GM19372 (cell line): ENCODE measurements at regions not wholly inside any gene's neighbourhood (a gene's known extent, or its start where the extent isn't known, plus 50 kb on each side); places are given as distances from the start of the nearest gene placed in this dataset.
A peak's percentile ranks its signal among the peaks of the same experiment; 100 is the strongest.

Experiments used
- ATAC-seq: cut with Tn5 transposase; IDR thresholded peaks from one replicate; pipeline ENCODE4 v1.9.1; 2021; ENCODE audit warnings: mild to moderate bottlenecking, low read depth, moderate library complexity; ENCODE audit not compliant: unreplicated experiment

GRCh38 chr5:125112196-125112595 lies 365.8 kb upstream of the ZNF608 start:
- ATAC-seq: no peak

DNA sequence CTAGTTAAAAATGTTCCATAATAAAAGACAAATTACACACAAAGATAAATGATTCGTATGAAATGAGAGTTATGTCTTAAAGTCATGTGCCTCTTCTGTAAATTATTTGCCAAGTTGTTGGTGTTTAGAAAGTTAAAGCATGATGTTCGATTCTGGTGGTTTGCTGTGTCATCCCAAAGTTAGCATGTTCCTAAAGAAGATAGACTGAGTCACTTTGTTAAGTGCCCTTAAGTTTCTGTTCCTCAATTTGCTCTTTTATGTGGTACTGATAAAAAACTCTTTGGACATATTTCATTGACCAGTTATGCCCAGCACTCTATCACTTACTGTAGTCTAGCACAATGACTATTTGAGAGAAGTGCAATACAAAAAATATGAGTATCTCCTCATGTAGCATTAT lies 366.9 kb upstream of the ZNF608 start:
- peak; percentile 71 for ATAC-seq

- no peak for ATAC-seq
Measured at GRCh38 chr5:125115195-125115525, 368.7 kb upstream of the ZNF608 start.

GRCh38 chr5:125117566-125117965 lies 371.1 kb upstream of the ZNF608 start:
- ATAC-seq: no peak

GRCh38 chr5:125120012-125120411 lies 373.6 kb upstream of the ZNF608 start:
- ATAC-seq: no peak

- no peak for ATAC-seq
Measured at GRCh38 chr5:125125031-125125823, 378.8 kb upstream of the ZNF608 start.

GRCh38 chr5:125126050-125126449 lies 379.6 kb upstream of the ZNF608 start:
- no peak for ATAC-seq

DNA sequence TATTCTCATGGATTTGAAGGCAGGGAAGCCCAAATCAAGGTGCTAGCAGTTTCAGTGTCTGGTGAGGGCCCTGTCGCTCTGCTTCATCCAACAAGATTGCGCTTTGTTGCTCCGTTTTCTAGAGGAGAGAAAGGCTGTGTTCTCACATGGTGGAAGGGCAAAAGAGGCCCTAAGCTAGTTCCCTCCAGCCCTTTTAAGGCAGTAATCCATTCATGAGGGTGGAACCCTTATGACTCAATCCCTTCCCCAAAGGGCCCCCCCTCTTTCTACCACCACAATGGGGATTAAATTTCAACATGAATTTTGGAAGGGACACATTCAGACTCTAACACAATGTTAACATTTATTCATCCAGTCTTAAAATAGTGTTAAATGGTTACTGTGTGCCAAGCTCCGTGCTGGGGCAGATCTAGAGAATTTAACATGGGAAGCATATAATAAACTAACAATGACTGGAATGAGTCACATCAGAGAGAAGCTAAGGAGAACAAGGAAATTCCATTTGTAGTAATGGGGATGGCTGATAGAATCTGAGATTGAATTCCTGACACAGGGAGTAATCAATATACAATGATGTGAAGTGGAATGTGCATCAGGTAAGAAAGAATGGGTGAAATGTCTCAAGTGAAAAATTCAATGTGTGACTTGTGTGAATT lies 382.8 kb upstream of the ZNF608 start:
- no peak for ATAC-seq

DNA sequence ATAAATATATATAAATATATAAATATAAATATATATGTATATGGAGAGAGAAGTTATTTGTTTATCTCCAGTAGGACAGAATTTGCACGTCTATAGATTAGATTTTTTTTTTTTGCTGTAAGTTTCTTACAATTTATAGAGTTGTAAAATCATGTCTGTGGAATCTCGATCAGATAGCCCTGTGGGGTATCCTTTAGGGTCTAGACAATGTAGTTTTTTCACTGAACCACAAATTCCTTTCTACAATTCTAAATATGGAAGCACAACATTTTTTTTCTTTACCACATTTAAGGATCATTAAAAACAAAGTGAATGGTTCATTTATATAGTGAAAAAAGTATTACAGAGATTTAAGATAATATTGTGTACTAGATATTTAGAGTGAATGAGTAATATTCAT lies 384.2 kb upstream of the ZNF608 start:
- ATAC-seq: no peak

DNA sequence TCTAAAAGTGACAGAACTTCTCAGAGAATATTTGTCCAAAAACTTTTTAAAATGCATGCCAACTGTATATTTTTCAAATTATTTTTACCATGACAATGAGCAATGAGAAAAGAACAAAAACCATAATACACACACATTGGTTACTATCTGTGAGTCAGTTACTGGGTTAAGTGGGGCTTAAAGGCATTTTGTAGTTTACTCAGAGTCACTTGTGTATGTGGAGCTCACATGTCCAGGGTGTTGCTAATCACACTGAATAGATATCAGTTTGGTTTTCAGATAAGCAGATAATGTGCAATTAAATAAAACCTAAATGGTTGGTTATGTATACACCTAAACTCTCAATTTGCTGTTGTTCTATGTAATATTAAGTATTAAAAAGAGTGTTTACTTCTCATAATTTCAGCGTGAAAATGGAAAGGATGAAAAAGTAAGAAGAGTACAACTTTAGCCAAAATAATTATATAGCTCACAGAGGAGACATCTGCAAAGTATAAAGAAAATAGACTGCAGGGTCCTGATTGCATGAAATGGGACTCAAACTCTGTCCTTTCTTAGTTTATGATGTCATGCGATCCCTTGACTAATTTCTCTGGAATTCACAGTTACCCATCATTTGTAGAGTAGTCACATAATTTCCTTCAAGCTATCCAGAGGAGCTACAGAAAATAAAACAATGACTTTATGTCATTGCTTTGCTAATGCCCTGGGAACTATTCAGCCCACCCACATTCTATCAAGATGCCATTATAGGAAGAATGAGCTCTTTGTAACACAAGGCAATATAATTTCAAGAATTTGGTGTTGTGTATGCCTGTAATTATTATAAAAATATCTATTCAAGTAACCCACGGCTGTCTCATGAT lies 388.0 kb upstream of the ZNF608 start:
- ATAC-seq: no peak

DNA sequence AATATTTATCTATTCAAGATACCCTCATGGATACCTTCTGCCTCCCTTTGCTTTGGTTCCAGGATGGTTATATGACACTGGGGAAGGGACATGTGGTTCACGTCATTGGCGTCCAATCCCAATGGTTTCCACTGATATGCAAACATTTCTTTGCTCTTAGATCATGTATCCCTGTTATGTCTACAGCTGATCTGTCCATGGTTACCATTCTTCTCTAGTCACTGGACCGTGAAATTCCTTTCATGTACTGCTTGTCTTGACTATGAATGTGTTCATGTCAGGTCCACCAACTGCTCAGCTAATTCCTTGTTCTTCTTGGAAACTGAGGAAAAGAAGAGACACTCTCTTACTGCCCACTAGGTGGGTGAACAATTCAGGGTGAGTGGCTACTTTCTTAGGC lies 391.1 kb upstream of the ZNF608 start:
- no peak for ATAC-seq

DNA sequence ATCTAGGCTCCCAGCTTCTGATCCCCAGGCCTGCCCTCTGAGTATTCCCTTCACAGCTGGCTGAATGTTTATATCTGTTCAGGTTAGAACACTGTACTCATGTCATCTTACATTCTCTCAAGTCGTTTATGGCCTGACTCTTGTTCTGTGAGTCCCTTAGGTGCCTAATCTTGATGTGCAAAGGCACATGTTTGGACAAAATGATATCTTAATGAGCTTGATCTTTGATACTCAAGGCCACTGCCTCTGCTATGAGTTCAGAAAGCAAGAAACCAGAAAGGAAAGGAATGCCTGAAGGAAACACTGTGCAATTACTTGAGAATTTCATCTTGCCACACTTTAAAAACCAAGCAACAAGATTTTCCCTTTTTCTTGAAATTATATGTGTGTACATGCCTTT lies 391.8 kb upstream of the ZNF608 start:
- no peak for ATAC-seq

DNA sequence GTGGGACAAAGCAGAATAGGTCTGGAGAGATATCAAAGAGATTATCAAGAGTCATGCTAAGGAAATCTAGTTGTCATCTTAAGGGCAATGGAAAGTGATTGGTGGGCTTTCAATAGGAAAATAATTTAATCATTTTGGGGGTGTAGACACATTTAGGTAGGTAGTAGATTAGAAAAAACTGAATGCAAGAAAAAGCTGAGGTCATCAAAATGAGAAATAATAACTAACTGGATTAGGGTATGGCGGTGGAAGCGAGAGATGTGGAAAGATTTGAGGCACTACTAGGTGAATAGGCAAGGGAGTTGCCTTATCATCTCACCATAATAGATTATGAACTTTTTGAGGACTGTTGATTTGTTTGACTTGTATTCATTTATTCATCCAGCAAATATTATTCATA lies 393.2 kb upstream of the ZNF608 start:
- ATAC-seq: no peak

- no peak for ATAC-seq
Measured at GRCh38 chr5:125140220-125140619, 393.8 kb upstream of the ZNF608 start.

GRCh38 chr5:125140855-125141254 lies 394.4 kb upstream of the ZNF608 start:
- ATAC-seq: no peak

GRCh38 chr5:125142458-125142857 lies 396.0 kb upstream of the ZNF608 start:
- ATAC-seq: no peak

- ATAC-seq: no peak
Measured at GRCh38 chr5:125143011-125143410, 396.6 kb upstream of the ZNF608 start.

DNA sequence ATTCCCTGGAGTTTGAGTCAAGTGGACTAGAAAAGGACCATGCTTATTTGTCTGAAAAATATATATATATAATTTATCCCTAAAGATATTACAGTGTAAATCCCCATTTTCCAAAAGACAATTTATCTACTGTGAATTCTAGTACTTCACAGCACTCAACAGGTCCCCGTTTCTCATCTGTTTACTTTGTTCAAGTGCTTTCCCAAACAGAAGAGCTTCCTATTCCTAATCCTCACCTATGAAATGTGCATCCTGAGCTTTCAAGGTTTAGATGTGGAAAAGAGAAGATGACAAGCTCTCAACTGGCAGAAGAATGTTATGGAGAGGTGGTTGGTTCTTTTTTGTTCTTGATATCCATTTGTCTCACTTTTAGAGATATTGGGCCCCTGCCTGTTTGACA lies 401.6 kb upstream of the ZNF608 start:
- no peak for ATAC-seq

DNA sequence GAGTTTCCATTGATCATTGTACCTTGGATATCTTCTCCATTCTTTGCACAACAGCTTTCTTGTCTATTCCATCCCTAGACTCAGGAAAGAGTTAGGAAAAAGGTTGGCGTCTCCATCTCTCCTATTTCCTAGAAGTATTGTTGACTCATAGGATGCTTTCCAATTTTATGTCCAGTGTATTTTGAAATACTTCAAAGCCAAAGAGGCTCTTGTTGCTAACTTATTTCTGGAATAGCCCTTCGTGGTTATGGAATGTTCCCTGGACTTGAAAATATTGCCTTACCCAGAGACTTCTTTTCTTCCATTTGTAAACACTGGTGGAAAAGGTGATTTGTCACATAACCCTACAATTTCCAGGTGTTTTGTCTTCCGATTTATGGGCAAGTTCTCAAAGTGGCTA lies 402.3 kb upstream of the ZNF608 start:
- ATAC-seq: no peak

DNA sequence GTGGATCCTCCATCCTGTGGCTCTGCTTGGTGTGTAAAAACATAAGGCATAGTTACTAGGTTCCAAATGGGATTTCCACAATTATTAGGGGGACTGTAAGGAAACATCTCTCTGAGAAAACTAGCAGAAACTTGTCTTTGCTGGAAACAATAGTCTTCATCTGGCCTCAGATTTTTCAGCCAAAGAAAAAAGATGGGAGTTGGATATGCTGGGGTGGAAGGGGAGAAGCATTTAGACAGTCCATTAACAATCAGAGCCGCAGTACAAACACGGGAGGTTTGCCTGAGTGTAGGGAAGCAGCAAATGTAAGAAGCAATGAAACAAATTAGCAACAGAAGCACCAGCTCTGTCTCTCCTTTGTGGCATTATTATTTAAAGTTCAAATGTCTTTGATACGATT lies 402.7 kb upstream of the ZNF608 start:
- ATAC-seq: no peak

DNA sequence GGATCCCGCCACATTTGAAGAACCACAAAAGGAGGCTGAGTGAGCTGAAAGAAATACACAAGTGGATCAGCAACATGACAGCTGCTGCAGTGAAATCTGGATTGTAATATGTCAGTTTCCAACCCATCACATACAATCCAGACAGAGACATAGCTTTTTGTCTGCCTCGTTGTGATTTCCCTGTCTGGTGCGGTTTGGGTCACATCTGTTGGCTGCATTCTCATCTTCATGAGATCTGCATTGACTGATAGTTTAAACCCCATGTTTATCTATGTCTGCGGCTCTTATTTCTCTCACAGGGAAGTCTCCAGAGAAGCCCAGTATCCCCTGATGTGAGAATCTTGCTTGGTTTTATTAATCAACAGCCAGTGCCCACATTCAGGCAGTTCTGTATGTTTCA lies 403.1 kb upstream of the ZNF608 start:
- ATAC-seq: no peak
